Renal cortical epithelial cell (primary cell): ENCODE measurements at regions not wholly inside any gene's neighbourhood (a gene's known extent, or its start where the extent isn't known, plus 50 kb on each side); places are given as distances from the start of the nearest gene placed in this dataset.

Source experiments
- DNase-seq: peaks from one replicate; pipeline ENCODE4 v3.0.0-alpha.2; 2011; ENCODE audit warnings: low read depth

- no peak for DNase-seq
These were observed 309.8 kb downstream of the LMO7 start for GRCh38 chr13:75945841-75946482.

GRCh38 chr13:75938811-75939560, 302.9 kb downstream of the LMO7 start:
- peak; percentile 64 for DNase-seq

GRCh38 chr13:75936791-75937190, 300.7 kb downstream of the LMO7 start:
- no peak for DNase-seq

- no peak for DNase-seq
These were observed 299.7 kb downstream of the LMO7 start for GRCh38 chr13:75935805-75936204.

- peak; percentile 83 for DNase-seq
These were observed 298.8 kb downstream of the LMO7 start for GRCh38 chr13:75934889-75935288.

- DNase-seq = no peak
These were observed 296.5 kb downstream of the LMO7 start for GRCh38 chr13:75932636-75933035.

GRCh38 chr13:75931116-75931515, 295.0 kb downstream of the LMO7 start:
- DNase-seq = peak; percentile 68

GRCh38 chr13:75929076-75929475, 292.9 kb downstream of the LMO7 start:
- no peak for DNase-seq

GRCh38 chr13:75927183-75927669, 291.1 kb downstream of the LMO7 start:
- no peak for DNase-seq

GRCh38 chr13:75920536-75920935, 284.4 kb downstream of the LMO7 start:
- no peak for DNase-seq

- DNase-seq = no peak
These were observed 283.6 kb downstream of the LMO7 start for GRCh38 chr13:75919660-75920199.

GRCh38 chr13:75915066-75915465, 278.9 kb downstream of the LMO7 start:
- no peak for DNase-seq

GRCh38 chr13:75913925-75914324, 277.8 kb downstream of the LMO7 start:
- DNase-seq = no peak

- DNase-seq = no peak
These were observed 274.5 kb downstream of the LMO7 start for GRCh38 chr13:75910591-75910990.
